Endothelial cell of umbilical vein (primary cell): ENCODE measurements at regions not wholly inside any gene's neighbourhood (a gene's known extent, or its start where the extent isn't known, plus 50 kb on each side); places are given as distances from the start of the nearest gene placed in this dataset.
"Not testable (repeated sequence)": the region's sequence is repeated elsewhere in the genome, so short reads cannot be mapped to it uniquely, and the experiment has no call there.

Experiments used
- BruUV-seq: library from RNA; stranded (reverse); fragments of 400-500 nt; replicated peaks from 2 replicates; lab custom pipeline; 2021; lab: Mats Ljungman, UMichigan
- CTCF ChIA-PET: fragments of 300-600, 350-600 bp; sonication (Branson Sonifier 250); formaldehyde crosslinking; loops from one replicate; lab custom pipeline; 2021; ENCODE audit warnings: antibody characterized with exemption, inconsistent platforms; lab: Charles Lee
- POLR2A ChIA-PET: fragments of 300-600, 350-600 bp; sonication (Branson Sonifier 250); formaldehyde crosslinking; loops from one replicate; lab custom pipeline; 2021; ENCODE audit warnings: antibody characterized with exemption, inconsistent platforms; lab: Charles Lee
- DNase-seq: peaks from one replicate; pipeline ENCODE4 v3.0.0-alpha.2; 2011; ENCODE audit warnings: low read depth, low spot score
- FAIRE-seq: peaks from 2 replicates; lab custom pipeline; 2011; peaks lifted over from hg19 to GRCh38; lab: Jason Lieb, UNC
- H2AFZ ChIP-seq: 2 replicates; pipeline ENCODE4 v1.6.0; 2012; ENCODE audit warnings: low read depth, low read length, control low read depth, inconsistent platforms
- H3K27ac ChIP-seq: 2 replicates; pipeline ENCODE4 v1.5.1; 2011; ENCODE audit warnings: low read depth, mild to moderate bottlenecking, control low read depth, low read length, moderate library complexity; ENCODE audit not compliant: insufficient read depth
- H3K27me3 ChIP-seq, 2 experiments: 2 replicates each; pipeline versions ENCODE4 v1.6.0 to v1.6.1; 2011; ENCODE audit warnings: low read length in 2 of 2, mixed read lengths in 1 of 2; ENCODE audit not compliant: control insufficient read depth in 2 of 2, insufficient read depth in 2 of 2
- H3K36me3 ChIP-seq, 2 experiments: 2 replicates in 1 of 2; 3 replicates in 1 of 2; pipeline ENCODE4 v1.5.1; 2011; ENCODE audit warnings: low read length in 2 of 2, mild to moderate bottlenecking in 1 of 2, moderate library complexity in 1 of 2; ENCODE audit not compliant: control insufficient read depth in 2 of 2, insufficient read depth in 2 of 2; ENCODE audit errors: extremely low read depth in 1 of 2
- H3K4me1 ChIP-seq: 3 replicates; pipeline ENCODE4 v1.5.1; 2011; ENCODE audit warnings: mild to moderate bottlenecking, low read length; ENCODE audit not compliant: control insufficient read depth, insufficient read depth; ENCODE audit errors: extremely low read depth
- H3K4me2 ChIP-seq: 2 replicates; pipeline ENCODE4 v1.6.1; 2011; ENCODE audit warnings: low read length, control low read depth, mixed read lengths; ENCODE audit not compliant: insufficient read depth
- H3K4me3 ChIP-seq, 3 experiments: fragments of 200-600 bp in 1 of 3; sonication (generic), shearing (Covaris generic) in 1 of 3; replicated peaks in 1 of 3; 2 replicates each; pipeline ENCODE4 v1.5.1; 2011 to 2016; ENCODE audit warnings: control low read depth in 3 of 3, low read length in 3 of 3, mild to moderate bottlenecking in 2 of 3, inconsistent platforms in 1 of 3, low read depth in 1 of 3, moderate library complexity in 1 of 3; ENCODE audit not compliant: insufficient read depth in 1 of 3
- H3K79me2 ChIP-seq: 2 replicates; pipeline ENCODE4 v1.6.0; 2012; ENCODE audit warnings: low read length, inconsistent platforms; ENCODE audit not compliant: control insufficient read depth, insufficient read depth
- H3K9ac ChIP-seq: replicated peaks from 2 replicates; pipeline ENCODE3; 2011; ENCODE audit warnings: low read length, control low read depth; ENCODE audit not compliant: insufficient read depth; ENCODE audit errors: extremely low read depth
- H3K9me1 ChIP-seq: replicated peaks from 3 replicates; pipeline ENCODE4 v1.6.0; 2011; ENCODE audit warnings: mild to moderate bottlenecking, low read length; ENCODE audit not compliant: control insufficient read depth, insufficient read depth; ENCODE audit errors: extremely low read depth
- H3K9me3 ChIP-seq: replicated peaks from 2 replicates; pipeline ENCODE4 v1.5.1; 2012; ENCODE audit warnings: low read length, inconsistent platforms; ENCODE audit not compliant: control insufficient read depth, insufficient read depth
- H4K20me1 ChIP-seq: replicated peaks from 2 replicates; pipeline ENCODE3; 2011; ENCODE audit warnings: mild to moderate bottlenecking, low read length; ENCODE audit not compliant: control insufficient read depth, insufficient read depth; ENCODE audit errors: extremely low read depth
- CTCF ChIP-seq, 2 donors: IDR thresholded peaks; 1 replicate in 1 of 2; 2 replicates in 1 of 2; pipeline ENCODE4 v1.5.1; 2011; ENCODE audit warnings: low read length in 2 of 2, mild to moderate bottlenecking in 2 of 2, moderate library complexity in 2 of 2, control low read depth in 1 of 2, inconsistent platforms in 1 of 2, low read depth in 1 of 2; ENCODE audit not compliant: insufficient read depth in 1 of 2; ENCODE audit errors: extremely low read depth in 1 of 2
- EZH2 ChIP-seq: IDR thresholded peaks from 2 replicates; pipeline ENCODE4 v1.6.1; 2012; ENCODE audit warnings: borderline replicate concordance, low read depth, mild to moderate bottlenecking, moderate library complexity, low read length, inconsistent platforms; ENCODE audit not compliant: severe bottlenecking
- FOS ChIP-seq: IDR thresholded peaks from 2 replicates; pipeline ENCODE4 v1.6.1; 2011; ENCODE audit warnings: mild to moderate bottlenecking, low read length, moderate library complexity, borderline replicate concordance; ENCODE audit not compliant: insufficient read depth
- GATA2 ChIP-seq: IDR thresholded peaks from 2 replicates; pipeline ENCODE4 v1.7.0; 2011; ENCODE audit warnings: low read depth, mild to moderate bottlenecking, moderate library complexity, mixed read lengths, low read length; ENCODE audit not compliant: insufficient read length, insufficient read depth
- JUN ChIP-seq: IDR thresholded peaks from 2 replicates; pipeline ENCODE4 v1.6.1; 2011; ENCODE audit warnings: borderline replicate concordance, low read depth; ENCODE audit not compliant: insufficient read length, insufficient read depth
- MAX ChIP-seq: IDR thresholded peaks from 2 replicates; pipeline ENCODE4 v1.6.1; 2011; ENCODE audit not compliant: insufficient read depth, insufficient read length
- MYC ChIP-seq: IDR thresholded peaks from one replicate; pipeline ENCODE4 v1.6.1; 2011; ENCODE audit warnings: mild to moderate bottlenecking, low read depth, low read length
- POLR2A ChIP-seq: IDR thresholded peaks from 2 replicates; pipeline ENCODE4 v1.6.1; 2012; ENCODE audit warnings: low read depth, mild to moderate bottlenecking, control low read depth, low read length
- POLR2AphosphoS5 ChIP-seq: IDR thresholded peaks from 2 replicates; pipeline ENCODE4 v1.6.1; 2012; ENCODE audit warnings: low read depth, mild to moderate bottlenecking, control low read depth, low read length, moderate library complexity; ENCODE audit not compliant: insufficient read depth
- dilution Hi-C: fragments of 300-500 bp; cut with MboI; formaldehyde crosslinking; loops from one replicate; pipeline ENCODE4 v1.15.0; 2019; ENCODE audit warnings: low sequenced_read_pairs; ENCODE audit not compliant: extremely low pct_ligation_motif_present
- intact Hi-C: fragments of 100-400 bp; cut with micrococcal nuclease; formaldehyde crosslinking; loops from one replicate; pipeline ENCODE4 v1.10.0; 2022

GRCh38 chr6:48596830-48597229, 485.8 kb upstream of the PTCHD4 start:
- no peak for TF ChIP-seq MAX
- no peak for TF ChIP-seq EZH2
- TF ChIP-seq POLR2A: no peak
- no peak for TF ChIP-seq GATA2
- no peak for TF ChIP-seq FOS
- no peak for TF ChIP-seq JUN
- TF ChIP-seq MYC: no peak
- no peak for TF ChIP-seq POLR2AphosphoS5
- no peak for TF ChIP-seq CTCF (IDR thresholded peaks at IDR 0.05; ENCODE audit: extremely low read depth in 1 of 2, insufficient read depth in 1 of 2, low read depth in 1 of 2, low read length in 2 of 2)
- H3K9me1 ChIP-seq: no peaks in the 10 kb centered on the region
- FAIRE-seq (no peak), DNase-seq (no peak)
- POLR2A ChIA-PET: no interaction called here
- no peak overlapping the region for H2AFZ ChIP-seq
- H3K36me3 ChIP-seq: no peaks in the 10 kb centered on the region
- H3K4me2 ChIP-seq: no peak overlapping the region
- no peak overlapping the region for H3K27ac ChIP-seq
- no peaks in the 10 kb centered on the region for H3K4me1 ChIP-seq
- H3K9me3 ChIP-seq: no peaks in the 10 kb centered on the region
- no peaks in the 10 kb centered on the region for H3K27me3 ChIP-seq
- dilution Hi-C loops (no loop called here), intact Hi-C loops (no loop called here)
- CTCF ChIA-PET: no interaction called here
- H3K9ac ChIP-seq: no peak overlapping the region
- no peaks in the 10 kb centered on the region for H4K20me1 ChIP-seq
- no peak overlapping the region for H3K4me3 ChIP-seq
- H3K79me2 ChIP-seq: no peaks in the 10 kb centered on the region
- no TSS peak for BruUV-seq

GRCh38 chr6:48591158-48591557, 480.2 kb upstream of the PTCHD4 start:
- H3K4me1 ChIP-seq, H2AFZ ChIP-seq, H4K20me1 ChIP-seq, H3K36me3 ChIP-seq, POLR2A ChIA-PET, CTCF ChIA-PET, dilution Hi-C loops, intact Hi-C loops, H3K4me2 ChIP-seq, H3K9me3 ChIP-seq, H3K27me3 ChIP-seq, H3K27ac ChIP-seq, H3K79me2 ChIP-seq, H3K9ac ChIP-seq, BruUV-seq, FAIRE-seq, H3K4me3 ChIP-seq, DNase-seq, H3K9me1 ChIP-seq: not testable (repeated sequence)
